Keratinocyte (primary cell): ENCODE measurements at regions not wholly inside any gene's neighbourhood (a gene's known extent, or its start where the extent isn't known, plus 50 kb on each side); places are given as distances from the start of the nearest gene placed in this dataset.

Source experiments
- CTCF ChIP-seq, 3 experiments: IDR thresholded peaks in 1 of 3; conservative IDR thresholded peaks in 1 of 3; optimal IDR thresholded peaks in 1 of 3; 2 replicates in 2 of 3; 3 replicates in 1 of 3; pipeline versions ENCODE3 to v1.5.1; 2011; ENCODE audit warnings: low read length in 3 of 3, mild to moderate bottlenecking in 3 of 3, moderate library complexity in 2 of 3, control low read depth in 1 of 3, inconsistent platforms in 1 of 3; ENCODE audit not compliant: insufficient read depth in 2 of 3; ENCODE audit errors: extremely low read depth in 1 of 3
- EZH2 ChIP-seq: IDR thresholded peaks from one replicate; pipeline ENCODE4 v1.6.1; 2012; ENCODE audit warnings: inconsistent platforms, mild to moderate bottlenecking, low read length, moderate library complexity

- no peak for TF ChIP-seq CTCF (optimal IDR thresholded peaks at IDR 0.05 in 1 of 3, IDR thresholded peaks at IDR 0.05 in 1 of 3, conservative IDR thresholded peaks at IDR 0.05 in 1 of 3; ENCODE audit: extremely low read depth in 1 of 3, insufficient read depth in 2 of 3, low read length in 3 of 3)
- TF ChIP-seq EZH2: no peak
These were observed 239.0 kb upstream of the STXBP5 start for GRCh38 chr6:146965110-146965689.
